ENCODE measurements at regions not wholly inside any gene's neighbourhood (a gene's known extent, or its start where the extent isn't known, plus 50 kb on each side); places are given as distances from the start of the nearest gene placed in this dataset.

DNA sequence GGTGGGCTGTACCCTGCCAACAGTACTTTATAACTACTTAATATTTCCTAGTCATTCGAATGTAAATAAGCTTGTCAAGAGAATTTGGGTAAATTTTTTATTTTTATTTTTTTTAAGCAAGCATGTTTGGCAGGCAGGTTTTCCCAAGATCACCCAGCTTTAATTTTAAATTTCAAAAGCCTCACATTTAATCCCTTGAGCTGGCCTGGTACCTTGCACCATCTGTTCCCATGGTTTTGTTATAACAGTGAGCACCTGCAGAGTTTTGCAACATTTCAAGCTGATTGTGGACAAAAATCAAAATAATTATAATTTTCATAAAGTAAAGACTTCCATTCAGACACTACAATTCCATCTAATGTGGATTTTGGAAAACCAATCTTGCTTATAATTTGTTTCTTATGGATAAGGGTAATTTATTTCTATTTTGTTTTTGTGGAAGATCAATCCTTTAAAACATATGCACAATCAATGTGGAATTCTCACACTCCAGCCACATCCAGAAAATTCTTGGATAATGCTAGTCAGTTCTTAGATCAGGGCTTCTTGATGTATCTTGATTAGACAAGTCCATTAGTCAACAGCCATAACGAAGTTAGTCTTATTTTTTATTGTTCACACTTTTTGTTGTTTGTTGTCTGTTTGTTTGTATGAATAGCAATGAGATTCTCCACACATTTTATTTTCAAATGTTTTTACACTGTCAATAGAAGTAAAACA, 689.3 kb downstream of the NR4A2 start:
- Histone ChIP-seq H3K27me3 (replicated peaks in 1 of 4; ENCODE audit: control extremely low read depth in 1 of 4, control insufficient read depth in 3 of 4, insufficient read depth in 4 of 4, low read length in 3 of 4) (no peaks in the 10 kb centered on the region), H2AFZ (ENCODE audit: insufficient read depth, low read depth, low read length, poor library complexity, severe bottlenecking) (no peak overlapping the region), H3K9ac (ENCODE audit: low read length) (no peak overlapping the region), H3K4me3 (ENCODE audit: control extremely low read depth in 1 of 5, extremely low read depth in 1 of 5, insufficient read depth in 1 of 5, low read depth in 2 of 5, low read length in 4 of 5) (no peak overlapping the region), H3K27ac (ENCODE audit: low read length in 2 of 2) (no peak overlapping the region), H3K4me2 (replicated peaks; ENCODE audit: low read depth, low read length, poor library complexity, severe bottlenecking) (no peak overlapping the region), H3K36me3 (replicated peaks in 1 of 2; ENCODE audit: control extremely low read depth in 1 of 2, control insufficient read depth in 1 of 2, extremely low read depth in 1 of 2, insufficient read depth in 2 of 2, low read length in 1 of 2) (no peaks in the 10 kb centered on the region), H3K79me2 (ENCODE audit: control insufficient read depth, insufficient read depth, low read length) (no peaks in the 10 kb centered on the region), H3K4me1 (ENCODE audit: control insufficient read depth in 2 of 2, insufficient read depth in 2 of 2, low read length in 2 of 2) (no peaks in the 10 kb centered on the region), H4K20me1 (ENCODE audit: control insufficient read depth, insufficient read depth, low read length, poor library complexity, severe bottlenecking) (no peaks in the 10 kb centered on the region), H3K9me3 (ENCODE audit: control extremely low read depth in 1 of 3, control insufficient read depth in 2 of 3, insufficient read depth in 1 of 3, low read length in 2 of 3) (no peaks in the 10 kb centered on the region)
- DNase-seq (no peak), ATAC-seq (ENCODE audit: low read depth) (no peak)
- intact Hi-C loops (cut with micrococcal nuclease) = no loop called here
- Mint-ChIP-seq H3K4me3 (no peak overlapping the region), H3K27ac (no peak overlapping the region), H3K9me3 (ENCODE audit: insufficient read depth) (no peaks in the 10 kb centered on the region), H3K4me1 (no peaks in the 10 kb centered on the region), H3K27me3 (no peaks in the 10 kb centered on the region)
- POLR2A ChIA-PET = no interaction called here
- no CpG with 5 or more reads among the region's 2 CpGs for WGBS (ENCODE audit: insufficient coverage)
- TF ChIP-seq, protein P1, sequence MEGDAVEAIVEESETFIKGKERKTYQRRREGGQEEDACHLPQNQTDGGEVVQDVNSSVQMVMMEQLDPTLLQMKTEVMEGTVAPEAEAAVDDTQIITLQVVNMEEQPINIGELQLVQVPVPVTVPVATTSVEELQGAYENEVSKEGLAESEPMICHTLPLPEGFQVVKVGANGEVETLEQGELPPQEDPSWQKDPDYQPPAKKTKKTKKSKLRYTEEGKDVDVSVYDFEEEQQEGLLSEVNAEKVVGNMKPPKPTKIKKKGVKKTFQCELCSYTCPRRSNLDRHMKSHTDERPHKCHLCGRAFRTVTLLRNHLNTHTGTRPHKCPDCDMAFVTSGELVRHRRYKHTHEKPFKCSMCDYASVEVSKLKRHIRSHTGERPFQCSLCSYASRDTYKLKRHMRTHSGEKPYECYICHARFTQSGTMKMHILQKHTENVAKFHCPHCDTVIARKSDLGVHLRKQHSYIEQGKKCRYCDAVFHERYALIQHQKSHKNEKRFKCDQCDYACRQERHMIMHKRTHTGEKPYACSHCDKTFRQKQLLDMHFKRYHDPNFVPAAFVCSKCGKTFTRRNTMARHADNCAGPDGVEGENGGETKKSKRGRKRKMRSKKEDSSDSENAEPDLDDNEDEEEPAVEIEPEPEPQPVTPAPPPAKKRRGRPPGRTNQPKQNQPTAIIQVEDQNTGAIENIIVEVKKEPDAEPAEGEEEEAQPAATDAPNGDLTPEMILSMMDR (IDR thresholded peaks at IDR 0.05) = no peak
- TF ChIP-seq EZH2 (IDR thresholded peaks at IDR 0.05; ENCODE audit: borderline replicate concordance, insufficient read depth, low read depth, low read length, poor library complexity, severe bottlenecking) = no peak
- CTCF ChIA-PET = no interaction called here

DNA sequence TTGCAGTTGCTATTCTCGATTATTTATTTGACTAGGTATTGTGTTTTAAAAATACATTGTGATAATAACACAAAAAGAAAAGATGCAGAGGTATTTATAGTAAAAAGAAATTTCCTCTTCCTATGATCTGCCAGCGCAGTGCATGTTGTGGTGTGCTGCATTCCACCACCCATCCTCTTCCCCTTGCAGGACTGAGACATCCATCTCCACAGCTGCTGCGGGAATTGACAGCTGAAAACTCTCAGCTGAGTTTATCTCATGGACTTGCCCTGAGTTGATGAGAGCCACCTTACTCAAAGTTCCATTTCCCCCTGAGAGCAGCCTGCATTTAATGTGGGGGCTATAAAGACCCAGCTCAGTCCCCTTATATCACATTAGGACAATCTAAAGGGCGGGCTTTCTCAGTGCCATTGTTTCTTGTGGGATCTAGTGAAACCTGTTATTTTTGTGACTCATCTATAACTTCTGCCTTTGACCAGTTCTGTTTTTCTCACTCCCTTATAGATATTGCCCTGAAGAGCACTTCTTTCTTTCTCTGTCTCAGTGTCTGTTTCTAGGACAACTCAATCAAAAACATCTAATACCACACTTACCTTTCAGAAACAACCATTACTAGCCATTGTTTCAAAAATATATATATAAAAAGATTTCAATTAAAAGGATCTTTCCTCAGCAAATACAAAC, 698.5 kb downstream of the NR4A2 start:
- H3K4me3 Mint-ChIP-seq = no peak overlapping the region
- ATAC-seq (ENCODE audit: low read depth) = no peak
- no peaks in the 10 kb centered on the region for H3K27me3 Mint-ChIP-seq
- Histone ChIP-seq H3K79me2 (ENCODE audit: control insufficient read depth, insufficient read depth, low read length) (no peaks in the 10 kb centered on the region), H4K20me1 (ENCODE audit: control insufficient read depth, insufficient read depth, low read length, poor library complexity, severe bottlenecking) (no peaks in the 10 kb centered on the region), H3K4me3 (ENCODE audit: control extremely low read depth in 1 of 5, extremely low read depth in 1 of 5, insufficient read depth in 1 of 5, low read depth in 2 of 5, low read length in 4 of 5) (no peak overlapping the region), H3K27me3 (replicated peaks in 1 of 4; ENCODE audit: control extremely low read depth in 1 of 4, control insufficient read depth in 3 of 4, insufficient read depth in 4 of 4, low read length in 3 of 4) (no peaks in the 10 kb centered on the region), H3K4me2 (replicated peaks; ENCODE audit: low read depth, low read length, poor library complexity, severe bottlenecking) (no peak overlapping the region), H3K36me3 (replicated peaks in 1 of 2; ENCODE audit: control extremely low read depth in 1 of 2, control insufficient read depth in 1 of 2, extremely low read depth in 1 of 2, insufficient read depth in 2 of 2, low read length in 1 of 2) (no peaks in the 10 kb centered on the region), H3K27ac (ENCODE audit: low read length in 2 of 2) (no peak overlapping the region), H3K4me1 (ENCODE audit: control insufficient read depth in 2 of 2, insufficient read depth in 2 of 2, low read length in 2 of 2) (no peaks in the 10 kb centered on the region), H3K9me3 (ENCODE audit: control extremely low read depth in 1 of 3, control insufficient read depth in 2 of 3, insufficient read depth in 1 of 3, low read length in 2 of 3) (no peaks in the 10 kb centered on the region), H2AFZ (ENCODE audit: insufficient read depth, low read depth, low read length, poor library complexity, severe bottlenecking) (no peak overlapping the region), H3K9ac (ENCODE audit: low read length) (no peak overlapping the region)
- ChIA-PET CTCF (no interaction called here), POLR2A (no interaction called here)
- H3K27ac Mint-ChIP-seq = no peak overlapping the region
- intact Hi-C loops (cut with micrococcal nuclease) = no loop called here
- no peaks in the 10 kb centered on the region for H3K4me1 Mint-ChIP-seq
- no peaks in the 10 kb centered on the region for H3K9me3 Mint-ChIP-seq (ENCODE audit: insufficient read depth)
- no peak for DNase-seq
- 60% methylated on average over 1 of the region's 4 CpGs for WGBS (ENCODE audit: insufficient coverage)
- TF ChIP-seq, protein P1 (IDR thresholded peaks at IDR 0.05) = no peak
- TF ChIP-seq EZH2 (IDR thresholded peaks at IDR 0.05; ENCODE audit: borderline replicate concordance, insufficient read depth, low read depth, low read length, poor library complexity, severe bottlenecking) = no peak

Data from B cell (primary cell).